HepG2 (cell line): ENCODE measurements at regions not wholly inside any gene's neighbourhood (a gene's known extent, or its start where the extent isn't known, plus 50 kb on each side); places are given as distances from the start of the nearest gene placed in this dataset.

ENCODE experiments used
- ATAC-seq: fragments of 200-7000 bp; cut with Tn5 transposase; 3 replicates; pipeline ENCODE4 v1.9.1; 2020; ENCODE audit warnings: mild to moderate bottlenecking, moderate library complexity
- BruUV-seq: library from RNA; stranded (reverse); fragments of 400-500 nt; replicated peaks from 2 replicates; lab custom pipeline; 2021; lab: Mats Ljungman, UMichigan
- CTCF ChIA-PET: fragments of 300-600 bp; formaldehyde crosslinking; extraction: SDS; loops from one replicate; lab custom pipeline; 2021; ENCODE audit warnings: low total read pairs, inconsistent platforms, low intra/inter-chr PET ratio; lab: Yijun Ruan, JAX
- POLR2A ChIA-PET: fragments of 350-600 bp; sonication (Branson Sonifier 250); formaldehyde crosslinking; loops from one replicate; lab custom pipeline; 2020; ENCODE audit warnings: antibody characterized with exemption, inconsistent platforms; lab: Yijun Ruan, JAX
- DNase-seq: peaks from one replicate; pipeline ENCODE4 v3.0.0-alpha.2; 2015; ENCODE audit warnings: low spot score
- FAIRE-seq: peaks from 3 replicates; lab custom pipeline; 2011; peaks lifted over from hg19 to GRCh38; lab: Jason Lieb, UNC
- H2AFZ ChIP-seq: one replicate; pipeline ENCODE4 v1.6.1; 2011; ENCODE audit warnings: low read length, inconsistent platforms
- H3K27ac ChIP-seq: fragments of 300-600 bp; 3 replicates; pipeline ENCODE4 v1.8.0; 2011; ENCODE audit warnings: mixed run types, mild to moderate bottlenecking, mixed read lengths, low read length, inconsistent platforms; ENCODE audit not compliant: insufficient read depth; ENCODE audit errors: extremely low read length
- H3K27me3 ChIP-seq, 2 experiments: fragments of 200-600 bp in 1 of 2; 2 replicates in 1 of 2; 3 replicates in 1 of 2; pipeline versions ENCODE4 v1.6.0 to v1.8.0; 2011; ENCODE audit warnings: low read length in 2 of 2, mild to moderate bottlenecking in 2 of 2, moderate library complexity in 2 of 2, inconsistent platforms in 1 of 2; ENCODE audit not compliant: insufficient read depth in 2 of 2, control insufficient read depth in 1 of 2
- H3K36me3 ChIP-seq, 2 experiments: fragments of 200-600 bp in 1 of 2; replicated peaks in 1 of 2; 2 replicates in 1 of 2; 3 replicates in 1 of 2; pipeline versions ENCODE4 v1.5.1 to v1.8.0; 2011; ENCODE audit warnings: low read length in 2 of 2, inconsistent platforms in 1 of 2; ENCODE audit not compliant: insufficient read depth in 2 of 2, control insufficient read depth in 1 of 2
- H3K4me1 ChIP-seq: 2 replicates; pipeline ENCODE4 v1.5.1; 2012; ENCODE audit warnings: low read length, inconsistent platforms; ENCODE audit not compliant: insufficient read depth
- H3K4me2 ChIP-seq: 2 replicates; pipeline ENCODE4 v1.6.0; 2011; ENCODE audit warnings: low read depth, low read length, inconsistent platforms
- H3K4me3 ChIP-seq, 3 experiments: fragments of 200-600 bp in 1 of 3; sonication (generic), shearing (Covaris generic) in 1 of 3; replicated peaks in 1 of 3; 2 replicates each; pipeline ENCODE4 v1.5.1; 2011 to 2016; ENCODE audit warnings: low read length in 3 of 3, inconsistent platforms in 2 of 3, low read depth in 2 of 3, mild to moderate bottlenecking in 2 of 3, control low read depth in 1 of 3, mixed read lengths in 1 of 3; ENCODE audit not compliant: insufficient read depth in 1 of 3
- H3K79me2 ChIP-seq: one replicate; pipeline ENCODE4 v1.6.1; 2011; ENCODE audit warnings: low read length, inconsistent platforms; ENCODE audit not compliant: insufficient read depth
- H3K9ac ChIP-seq: 2 replicates; pipeline ENCODE4 v1.6.0; 2011; ENCODE audit warnings: mild to moderate bottlenecking, low read depth, low read length, inconsistent platforms; ENCODE audit not compliant: insufficient read depth
- H3K9me3 ChIP-seq: 2 replicates; pipeline ENCODE4 v1.5.1; 2012; ENCODE audit warnings: mild to moderate bottlenecking, low read length
- H4K20me1 ChIP-seq: 2 replicates; pipeline ENCODE4 v1.6.0; 2011; ENCODE audit warnings: inconsistent platforms, mild to moderate bottlenecking, low read length, moderate library complexity; ENCODE audit not compliant: insufficient read depth
- KDM1A ChIP-seq: IDR thresholded peaks from 2 replicates; pipeline ENCODE4 v1.6.1; 2016; ENCODE audit warnings: missing compliant biosample characterization
- MIER3 ChIP-seq: IDR thresholded peaks from 2 replicates; pipeline ENCODE4 v1.6.1; 2016; ENCODE audit warnings: missing compliant biosample characterization, borderline replicate concordance
- NFIC ChIP-seq: IDR thresholded peaks from 2 replicates; pipeline ENCODE4 v1.6.1; 2012; ENCODE audit warnings: mild to moderate bottlenecking, low read length, inconsistent platforms
- NFYC ChIP-seq: IDR thresholded peaks from 2 replicates; pipeline ENCODE4 v1.6.1; 2016; ENCODE audit warnings: missing genetic modification reagents, missing compliant biosample characterization
- SOX6 ChIP-seq, 2 experiments: fragments of 450-650 bp in 1 of 2; sonication (generic) in 1 of 2; formaldehyde crosslinking in 1 of 2; IDR thresholded peaks; 2 replicates each; pipeline versions ENCODE4 v1.4.0 to v1.6.1; 2017 to 2020; ENCODE audit warnings: antibody characterized with exemption in 1 of 2, mild to moderate bottlenecking in 1 of 2, missing genetic modification reagents in 1 of 2
- ZBTB7B ChIP-seq: sonication (generic); formaldehyde crosslinking; IDR thresholded peaks from 2 replicates; pipeline ENCODE4 v1.4.0; 2020; ENCODE audit warnings: missing genetic modification reagents
- ZNF230 ChIP-seq: sonication (generic); formaldehyde crosslinking; IDR thresholded peaks from 2 replicates; pipeline ENCODE4 v1.4.0; 2020; ENCODE audit warnings: mild to moderate bottlenecking, missing genetic modification reagents
- ZNF24 ChIP-seq: fragments of 450-650 bp; IDR thresholded peaks from 2 replicates; pipeline ENCODE4 v1.6.1; 2017; ENCODE audit warnings: antibody characterized with exemption, mild to moderate bottlenecking
- ZNF350 ChIP-seq: sonication (generic); formaldehyde crosslinking; IDR thresholded peaks from 2 replicates; pipeline ENCODE4 v1.4.0; 2020; ENCODE audit warnings: mild to moderate bottlenecking, low read depth, missing genetic modification reagents, borderline replicate concordance
- ZNF674 ChIP-seq: sonication (generic); formaldehyde crosslinking; IDR thresholded peaks from 2 replicates; pipeline ENCODE4 v1.5.0; 2020; ENCODE audit warnings: low read depth, mild to moderate bottlenecking, missing genetic modification reagents
- ZNF891 ChIP-seq: sonication (generic); formaldehyde crosslinking; IDR thresholded peaks from 2 replicates; pipeline ENCODE4 v1.5.0; 2020; ENCODE audit warnings: mild to moderate bottlenecking, missing genetic modification reagents
- WGBS: methylation state at CpG from one replicate; pipeline ENCODE4 v1.1.6; 2017; ENCODE audit warnings: low lambda C conversion rate; 5-methylcytosine and 5-hydroxymethylcytosine counted together
- in situ Hi-C: cut with HindIII; loops from 2 replicates; pipeline ENCODE4 v1.10.0; 2017; ENCODE audit warnings: low pct_unique_long_range_greater_than_20kb; ENCODE audit not compliant: extremely low pct_ligation_motif_present
- intact Hi-C: fragments of 100-400 bp; cut with micrococcal nuclease; formaldehyde crosslinking; loops from one replicate; pipeline ENCODE4 v1.10.0; 2022; ENCODE audit not compliant: unreplicated experiment
- TF ChIP-seq, protein P1 (sequence below): sonication (generic); formaldehyde crosslinking; IDR thresholded peaks from 2 replicates; pipeline ENCODE4 v1.5.1; 2020; ENCODE audit warnings: missing genetic modification reagents, mild to moderate bottlenecking, borderline replicate concordance
- TF ChIP-seq, protein P2 (sequence below): sonication (generic); formaldehyde crosslinking; IDR thresholded peaks from 2 replicates; pipeline ENCODE4 v1.8.0; 2022; ENCODE audit warnings: missing genetic modification reagents, mild to moderate bottlenecking, borderline replicate concordance
- TF ChIP-seq, protein P3 (sequence below): sonication (generic); formaldehyde crosslinking; IDR thresholded peaks from 2 replicates; pipeline ENCODE4 v1.4.0; 2020; ENCODE audit warnings: missing genetic modification reagents

DNA sequence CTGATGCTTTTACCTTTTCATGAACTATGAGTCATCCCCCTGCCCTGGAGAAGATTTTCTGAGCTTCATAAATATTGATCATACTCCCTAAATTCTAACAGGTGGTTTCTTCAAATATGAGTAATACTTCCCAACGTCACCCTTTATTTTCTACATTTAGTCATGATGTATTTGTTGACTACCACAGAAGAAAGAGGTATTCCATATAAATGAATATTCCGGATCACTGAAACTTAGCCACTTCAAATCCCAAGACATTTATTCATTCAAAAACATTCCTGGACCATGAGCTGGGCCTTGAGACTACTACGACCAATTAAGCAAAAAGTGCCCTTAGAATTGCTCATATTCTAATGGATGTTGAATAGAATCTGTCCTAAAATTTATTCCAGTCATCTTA is 395.8 kb upstream of the NPVF start:
- no peaks in the 10 kb centered on the region for H3K79me2 ChIP-seq
- ChIA-PET CTCF (no interaction called here), POLR2A (no interaction called here)
- H2AFZ ChIP-seq: no peak overlapping the region
- no TSS peak for BruUV-seq
- no peaks in the 10 kb centered on the region for H3K4me1 ChIP-seq
- H3K9me3 ChIP-seq: no peaks in the 10 kb centered on the region
- DNase-seq: no peak
- intact Hi-C loops: no loop called here
- in situ Hi-C loops: no loop called here
- no peak overlapping the region for H3K9ac ChIP-seq
- 22% methylated on average over 3 of the region's 3 CpGs for WGBS
- H4K20me1 ChIP-seq: no peaks in the 10 kb centered on the region
- no peak for FAIRE-seq
- 0 out of 5 replicates have a peak, but pooled peaks cover 0 to 6% of the 10 kb centered on the region in 2 experiments for H3K27me3 ChIP-seq
- no peak for ATAC-seq
- H3K4me2 ChIP-seq: no peak overlapping the region
- H3K36me3 ChIP-seq: no peaks in the 10 kb centered on the region
- H3K27ac ChIP-seq: no peak overlapping the region
- TF ChIP-seq, protein P1, sequence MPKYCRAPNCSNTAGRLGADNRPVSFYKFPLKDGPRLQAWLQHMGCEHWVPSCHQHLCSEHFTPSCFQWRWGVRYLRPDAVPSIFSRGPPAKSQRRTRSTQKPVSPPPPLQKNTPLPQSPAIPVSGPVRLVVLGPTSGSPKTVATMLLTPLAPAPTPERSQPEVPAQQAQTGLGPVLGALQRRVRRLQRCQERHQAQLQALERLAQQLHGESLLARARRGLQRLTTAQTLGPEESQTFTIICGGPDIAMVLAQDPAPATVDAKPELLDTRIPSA (CRISPR knock-in tag): no peak
- TF ChIP-seq ZNF350 (CRISPR knock-in tag) (no peak), ZNF230 (no peak), KDM1A (CRISPR knock-in tag) (no peak), ZNF674 (no peak), ZBTB7B (no peak), ZNF24 (no peak), ZNF891 (CRISPR knock-in tag) (no peak)
- no peak overlapping the region for H3K4me3 ChIP-seq

DNA sequence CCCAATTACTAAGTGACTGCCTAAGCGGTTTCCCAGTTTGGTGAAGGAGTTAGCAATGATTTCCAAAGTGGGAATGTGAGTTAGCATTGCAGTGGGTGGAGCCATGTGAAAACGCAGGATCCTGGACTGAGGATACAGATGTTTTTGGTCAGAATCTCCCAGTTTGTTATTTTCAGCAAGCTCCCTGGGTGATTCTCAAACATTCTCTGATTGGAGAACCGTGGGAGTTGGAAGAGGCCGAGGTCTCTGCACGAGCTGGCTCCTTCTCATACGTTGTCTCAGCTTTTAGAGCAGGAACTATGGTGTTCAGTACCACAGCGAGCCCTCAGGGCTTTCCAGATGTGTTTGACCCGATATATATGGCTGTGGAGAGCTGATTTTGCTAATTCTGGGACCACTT is 396.5 kb upstream of the NPVF start:
- DNase-seq (no peak), FAIRE-seq (no peak), ATAC-seq (no peak)
- Histone ChIP-seq H3K27me3 (0 out of 5 replicates have a peak, but pooled peaks cover 0 to 10% of the 10 kb centered on the region in 2 experiments), H3K9ac (no peak overlapping the region), H3K9me3 (no peaks in the 10 kb centered on the region), H2AFZ (no peak overlapping the region), H3K27ac (no peak overlapping the region), H4K20me1 (no peaks in the 10 kb centered on the region), H3K4me1 (no peaks in the 10 kb centered on the region), H3K4me3 (no peak overlapping the region), H3K36me3 (no peaks in the 10 kb centered on the region), H3K4me2 (no peak overlapping the region), H3K79me2 (no peaks in the 10 kb centered on the region)
- in situ Hi-C loops: no loop called here
- CTCF ChIA-PET: no interaction called here
- no TSS peak for BruUV-seq
- POLR2A ChIA-PET: no interaction called here
- intact Hi-C loops: no loop called here
- 2% methylated on average over 8 of the region's 8 CpGs for WGBS
- TF ChIP-seq MIER3 (no peak), NFIC (no peak), NFYC (no peak), SOX6 (IDR thresholded peaks at IDR 0.05) (no peak), SOX6 (CRISPR knock-in tag; IDR thresholded peaks at IDR 0.05) (no peak)
- TF ChIP-seq, protein P2, sequence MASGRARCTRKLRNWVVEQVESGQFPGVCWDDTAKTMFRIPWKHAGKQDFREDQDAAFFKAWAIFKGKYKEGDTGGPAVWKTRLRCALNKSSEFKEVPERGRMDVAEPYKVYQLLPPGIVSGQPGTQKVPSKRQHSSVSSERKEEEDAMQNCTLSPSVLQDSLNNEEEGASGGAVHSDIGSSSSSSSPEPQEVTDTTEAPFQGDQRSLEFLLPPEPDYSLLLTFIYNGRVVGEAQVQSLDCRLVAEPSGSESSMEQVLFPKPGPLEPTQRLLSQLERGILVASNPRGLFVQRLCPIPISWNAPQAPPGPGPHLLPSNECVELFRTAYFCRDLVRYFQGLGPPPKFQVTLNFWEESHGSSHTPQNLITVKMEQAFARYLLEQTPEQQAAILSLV (CRISPR knock-in tag): no peak
- TF ChIP-seq, protein P3, sequence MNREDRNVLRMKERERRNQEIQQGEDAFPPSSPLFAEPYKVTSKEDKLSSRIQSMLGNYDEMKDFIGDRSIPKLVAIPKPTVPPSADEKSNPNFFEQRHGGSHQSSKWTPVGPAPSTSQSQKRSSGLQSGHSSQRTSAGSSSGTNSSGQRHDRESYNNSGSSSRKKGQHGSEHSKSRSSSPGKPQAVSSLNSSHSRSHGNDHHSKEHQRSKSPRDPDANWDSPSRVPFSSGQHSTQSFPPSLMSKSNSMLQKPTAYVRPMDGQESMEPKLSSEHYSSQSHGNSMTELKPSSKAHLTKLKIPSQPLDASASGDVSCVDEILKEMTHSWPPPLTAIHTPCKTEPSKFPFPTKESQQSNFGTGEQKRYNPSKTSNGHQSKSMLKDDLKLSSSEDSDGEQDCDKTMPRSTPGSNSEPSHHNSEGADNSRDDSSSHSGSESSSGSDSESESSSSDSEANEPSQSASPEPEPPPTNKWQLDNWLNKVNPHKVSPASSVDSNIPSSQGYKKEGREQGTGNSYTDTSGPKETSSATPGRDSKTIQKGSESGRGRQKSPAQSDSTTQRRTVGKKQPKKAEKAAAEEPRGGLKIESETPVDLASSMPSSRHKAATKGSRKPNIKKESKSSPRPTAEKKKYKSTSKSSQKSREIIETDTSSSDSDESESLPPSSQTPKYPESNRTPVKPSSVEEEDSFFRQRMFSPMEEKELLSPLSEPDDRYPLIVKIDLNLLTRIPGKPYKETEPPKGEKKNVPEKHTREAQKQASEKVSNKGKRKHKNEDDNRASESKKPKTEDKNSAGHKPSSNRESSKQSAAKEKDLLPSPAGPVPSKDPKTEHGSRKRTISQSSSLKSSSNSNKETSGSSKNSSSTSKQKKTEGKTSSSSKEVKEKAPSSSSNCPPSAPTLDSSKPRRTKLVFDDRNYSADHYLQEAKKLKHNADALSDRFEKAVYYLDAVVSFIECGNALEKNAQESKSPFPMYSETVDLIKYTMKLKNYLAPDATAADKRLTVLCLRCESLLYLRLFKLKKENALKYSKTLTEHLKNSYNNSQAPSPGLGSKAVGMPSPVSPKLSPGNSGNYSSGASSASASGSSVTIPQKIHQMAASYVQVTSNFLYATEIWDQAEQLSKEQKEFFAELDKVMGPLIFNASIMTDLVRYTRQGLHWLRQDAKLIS (CRISPR knock-in tag): no peak
